ENCODE measurements at regions not wholly inside any gene's neighbourhood (a gene's known extent, or its start where the extent isn't known, plus 50 kb on each side); places are given as distances from the start of the nearest gene placed in this dataset.

DNA sequence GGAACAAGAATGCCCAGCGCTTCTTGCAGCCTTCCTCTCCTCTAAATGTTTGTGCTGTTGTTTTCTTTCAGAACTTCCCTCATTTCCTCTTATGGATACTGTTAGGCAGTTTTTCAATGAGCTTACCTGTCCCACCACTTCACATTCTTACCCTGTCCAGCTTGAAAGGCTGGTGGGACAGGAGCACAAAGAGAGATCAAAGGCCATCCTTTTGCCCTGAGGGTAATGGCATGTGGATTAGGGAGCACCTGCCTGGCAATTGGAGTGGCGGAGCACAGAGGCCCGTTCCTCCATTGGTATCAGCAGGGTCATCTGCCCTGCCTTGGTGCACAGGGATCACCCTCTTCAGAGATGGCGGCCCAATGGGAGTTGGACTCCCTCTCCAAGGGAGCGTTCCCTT, 170.1 kb upstream of the UBE3A start:
- Histone ChIP-seq H3K27ac (no peak overlapping the region), H3K4me1 (no peaks in the 10 kb centered on the region), H3K27me3 (no peaks in the 10 kb centered on the region), H3K4me3 (no peak overlapping the region), H3K9me3 (no peaks in the 10 kb centered on the region), H3K36me3 (replicated peaks in 1 of 2; ENCODE audit: insufficient read depth in 1 of 2, low read depth in 2 of 2) (no peaks in the 10 kb centered on the region)
- no peak for ATAC-seq
- DNase-seq: no peak
- intact Hi-C loops (cut with DNase I): no loop called here
- WGBS, 2 donors: 65 to 94% methylated on average over 5 of the region's 5 CpGs
- TF ChIP-seq, protein P1, sequence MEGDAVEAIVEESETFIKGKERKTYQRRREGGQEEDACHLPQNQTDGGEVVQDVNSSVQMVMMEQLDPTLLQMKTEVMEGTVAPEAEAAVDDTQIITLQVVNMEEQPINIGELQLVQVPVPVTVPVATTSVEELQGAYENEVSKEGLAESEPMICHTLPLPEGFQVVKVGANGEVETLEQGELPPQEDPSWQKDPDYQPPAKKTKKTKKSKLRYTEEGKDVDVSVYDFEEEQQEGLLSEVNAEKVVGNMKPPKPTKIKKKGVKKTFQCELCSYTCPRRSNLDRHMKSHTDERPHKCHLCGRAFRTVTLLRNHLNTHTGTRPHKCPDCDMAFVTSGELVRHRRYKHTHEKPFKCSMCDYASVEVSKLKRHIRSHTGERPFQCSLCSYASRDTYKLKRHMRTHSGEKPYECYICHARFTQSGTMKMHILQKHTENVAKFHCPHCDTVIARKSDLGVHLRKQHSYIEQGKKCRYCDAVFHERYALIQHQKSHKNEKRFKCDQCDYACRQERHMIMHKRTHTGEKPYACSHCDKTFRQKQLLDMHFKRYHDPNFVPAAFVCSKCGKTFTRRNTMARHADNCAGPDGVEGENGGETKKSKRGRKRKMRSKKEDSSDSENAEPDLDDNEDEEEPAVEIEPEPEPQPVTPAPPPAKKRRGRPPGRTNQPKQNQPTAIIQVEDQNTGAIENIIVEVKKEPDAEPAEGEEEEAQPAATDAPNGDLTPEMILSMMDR (IDR thresholded peaks at IDR 0.05): no peak

DNA sequence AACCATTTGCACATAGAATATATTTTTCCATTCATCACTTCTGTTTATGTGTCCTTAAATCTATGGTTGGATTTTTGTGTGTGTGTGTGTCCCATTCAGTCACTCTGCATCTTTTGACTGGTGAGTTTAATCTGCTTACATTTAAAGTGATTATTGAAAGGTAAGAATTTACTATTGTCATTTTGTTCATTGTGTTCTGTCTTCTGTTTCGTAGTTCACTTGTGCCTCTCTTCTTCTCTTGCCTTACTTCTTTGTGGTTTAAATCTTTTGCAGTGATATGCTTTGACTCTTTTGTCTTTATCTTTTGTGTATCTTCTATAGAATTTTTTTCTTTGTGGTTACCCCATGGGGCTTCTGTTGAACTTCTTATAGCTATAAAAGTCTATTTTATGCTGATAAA, 166.3 kb upstream of the UBE3A start:
- Histone ChIP-seq H3K9me3 (no peaks in the 10 kb centered on the region), H3K4me3 (no peak overlapping the region), H3K4me1 (no peaks in the 10 kb centered on the region), H3K36me3 (replicated peaks in 1 of 2; ENCODE audit: insufficient read depth in 1 of 2, low read depth in 2 of 2) (no peaks in the 10 kb centered on the region), H3K27me3 (no peaks in the 10 kb centered on the region), H3K27ac (no peak overlapping the region)
- ATAC-seq (no peak), DNase-seq (no peak)
- intact Hi-C loops (cut with DNase I): no loop called here
- 70 to 86% methylated on average over 1 of the region's 1 CpG for WGBS, 2 donors
- TF ChIP-seq, protein P1 (IDR thresholded peaks at IDR 0.05): no peak
- TF ChIP-seq POLR2A (IDR thresholded peaks at IDR 0.05): no peak

DNA sequence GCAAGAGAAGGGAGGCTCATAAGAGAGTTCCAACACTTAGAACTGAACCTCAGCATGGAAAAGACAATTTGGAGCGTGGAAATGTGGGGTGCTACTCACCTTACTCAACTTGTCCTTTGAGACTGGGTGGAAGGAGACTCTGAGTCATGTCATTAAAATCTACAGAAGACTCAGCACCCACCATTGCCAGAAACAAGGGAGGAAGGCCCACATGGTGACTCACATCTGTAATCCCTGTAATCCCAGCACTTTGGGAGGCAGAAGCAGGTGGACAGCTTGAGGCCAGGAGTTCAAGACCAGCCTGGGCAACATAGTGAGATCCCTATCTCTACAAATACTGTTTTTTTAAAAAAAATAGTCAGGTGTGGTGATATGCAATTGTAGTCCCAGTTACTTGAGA, 161.9 kb upstream of the UBE3A start:
- no peaks in the 10 kb centered on the region for H3K4me1 ChIP-seq
- H3K36me3 ChIP-seq (replicated peaks in 1 of 2; ENCODE audit: insufficient read depth in 1 of 2, low read depth in 2 of 2): no peaks in the 10 kb centered on the region
- H3K9me3 ChIP-seq: peaks cover 0 to 10% (median 0%) of the 10 kb centered on the region in 3 donors
- ATAC-seq (no peak), DNase-seq (no peak)
- whole genome bisulfite sequencing, 2 donors: 50 to 72% methylated on average over 1 of the region's 1 CpG
- no peak overlapping the region for H3K27ac ChIP-seq
- H3K4me3 ChIP-seq: no peak overlapping the region
- TF ChIP-seq, protein P1 (IDR thresholded peaks at IDR 0.05): no peak
- TF ChIP-seq POLR2A (IDR thresholded peaks at IDR 0.05): no peak
- intact Hi-C loops (cut with DNase I): no loop called here
- no peaks in the 10 kb centered on the region for H3K27me3 ChIP-seq

DNA sequence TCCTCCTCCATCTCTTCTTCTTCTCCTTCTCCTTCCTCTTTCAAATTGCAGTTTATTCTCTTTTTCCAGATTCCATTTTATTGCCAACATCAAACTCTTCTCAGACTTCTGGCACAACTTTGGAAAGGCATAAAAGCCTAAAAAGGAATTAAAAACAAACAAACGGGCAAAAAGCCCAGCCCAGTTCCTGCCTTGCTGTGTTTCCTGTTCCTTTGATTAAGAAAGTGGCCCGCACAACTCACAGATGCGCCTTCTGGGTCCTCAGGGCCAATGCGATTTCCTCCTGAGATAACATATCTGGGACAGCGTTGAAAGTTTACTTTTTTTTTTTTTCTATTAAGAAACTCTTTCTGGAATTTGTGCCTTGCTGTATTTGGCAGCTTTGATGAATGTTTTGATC, 158.7 kb upstream of the UBE3A start:
- Histone ChIP-seq H3K36me3 (replicated peaks in 1 of 2; ENCODE audit: insufficient read depth in 1 of 2, low read depth in 2 of 2) (no peaks in the 10 kb centered on the region), H3K27ac (no peak overlapping the region), H3K9me3 (peaks cover 0 to 14% (median 0%) of the 10 kb centered on the region in 3 donors), H3K4me3 (no peak overlapping the region), H3K4me1 (no peaks in the 10 kb centered on the region), H3K27me3 (no peaks in the 10 kb centered on the region)
- 57 to 58% methylated on average over 5 of the region's 5 CpGs for WGBS, 2 donors
- no peak for ATAC-seq
- TF ChIP-seq, protein P1 (IDR thresholded peaks at IDR 0.05): no peak
- TF ChIP-seq POLR2A (IDR thresholded peaks at IDR 0.05): no peak
- DNase-seq: no peak
- intact Hi-C loops (cut with DNase I): no loop called here

DNA sequence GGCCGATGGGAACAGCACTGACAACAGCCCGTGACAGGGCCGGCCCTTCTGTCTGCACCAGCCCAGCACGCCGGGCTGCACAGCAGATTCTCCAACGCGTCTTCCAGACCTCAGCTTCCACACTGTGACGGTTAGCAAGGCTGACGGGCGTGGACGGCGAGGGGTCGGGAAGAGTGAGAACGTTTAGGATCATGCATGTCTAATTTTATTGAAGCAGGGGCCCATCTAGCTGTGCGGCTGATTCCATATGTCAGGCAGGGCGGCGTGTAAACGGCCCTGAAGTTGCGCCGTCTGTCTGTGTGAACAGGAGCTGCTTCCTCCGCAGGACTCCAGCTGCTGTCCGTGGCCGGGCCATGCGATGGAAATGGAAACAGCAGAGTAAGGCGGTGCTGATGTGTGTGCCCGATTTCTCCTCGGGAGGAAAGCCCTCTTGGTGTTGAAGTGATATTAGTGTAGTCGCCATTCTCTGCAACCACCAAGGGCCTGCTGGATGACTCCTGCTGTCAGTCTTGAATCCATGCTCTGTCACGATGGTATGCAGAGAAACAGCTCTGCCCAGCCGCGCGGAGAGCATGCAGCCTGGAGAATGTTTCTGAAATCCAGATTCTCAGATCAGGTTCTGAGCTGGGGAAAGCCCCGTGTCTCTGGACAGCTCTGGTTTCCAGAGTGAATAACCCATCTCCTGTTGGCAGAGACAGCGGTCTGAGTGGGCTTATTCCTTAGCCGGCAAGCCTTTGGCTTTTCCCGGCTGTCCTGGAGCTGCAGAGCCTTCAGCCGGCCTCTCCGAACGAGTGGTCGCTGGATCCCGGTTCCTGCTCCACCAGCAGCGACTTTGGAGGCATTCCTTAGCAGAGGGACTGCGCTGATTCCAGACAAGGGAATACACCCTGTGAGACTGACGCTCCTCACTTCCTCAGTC, 158.1 kb upstream of the UBE3A start:
- intact Hi-C loops (cut with DNase I): no loop called here
- Histone ChIP-seq H3K9me3 (peaks cover 0 to 14% (median 0%) of the 10 kb centered on the region in 3 donors), H3K4me3 (no peak overlapping the region), H3K36me3 (replicated peaks in 1 of 2; ENCODE audit: insufficient read depth in 1 of 2, low read depth in 2 of 2) (no peaks in the 10 kb centered on the region), H3K4me1 (no peaks in the 10 kb centered on the region), H3K27ac (no peak overlapping the region), H3K27me3 (no peaks in the 10 kb centered on the region)
- ATAC-seq (no peak), DNase-seq (no peak)
- TF ChIP-seq, protein P1 (IDR thresholded peaks at IDR 0.05): no peak
- no peak for TF ChIP-seq POLR2A (IDR thresholded peaks at IDR 0.05)
- WGBS, 2 donors: 77 to 84% methylated on average over 35 to 44 of the region's 44 CpGs

Data from body of pancreas (tissue), 4 donors.